Peyer's patch (tissue), 4 donors: ENCODE measurements at regions not wholly inside any gene's neighbourhood (a gene's known extent, or its start where the extent isn't known, plus 50 kb on each side); places are given as distances from the start of the nearest gene placed in this dataset.

Source experiments
- POLR2A ChIP-seq, 2 donors: fragments of 450-650 bp; IDR thresholded peaks; one replicate each; pipeline ENCODE4 v1.5.1; 2017; ENCODE audit warnings: antibody characterized with exemption in 2 of 2, mild to moderate bottlenecking in 2 of 2, moderate library complexity in 2 of 2
- TF ChIP-seq, protein P1 (sequence below), 6 experiments: fragments of 450-650 bp in 4 of 6; fragments of 200-600 bp in 2 of 6; sonication (generic) in 1 of 6; IDR thresholded peaks; one replicate each; pipeline ENCODE4 v1.5.1; 2017 to 2019; ENCODE audit warnings: antibody characterized with exemption in 6 of 6, mild to moderate bottlenecking in 3 of 6, moderate library complexity in 1 of 6

DNA sequence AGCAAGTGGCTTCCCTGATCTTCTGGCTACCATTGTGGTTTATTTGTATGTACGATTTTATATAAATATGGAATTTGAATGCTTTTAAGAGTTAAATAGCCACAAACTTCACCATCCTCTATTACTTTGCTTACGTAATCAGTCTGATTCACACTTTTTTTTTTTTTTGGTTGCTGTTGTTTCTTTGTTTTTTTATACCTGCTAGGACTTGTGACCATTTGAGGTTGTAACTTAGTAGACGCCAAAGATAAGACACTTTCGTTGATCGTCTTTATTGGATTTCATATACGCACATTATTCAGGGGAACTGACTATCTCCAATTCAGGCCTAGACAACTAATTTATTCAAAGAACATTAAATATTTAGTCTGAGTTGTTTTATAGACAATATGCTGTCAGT lies 559.0 kb downstream of the CBLN4 start:
- TF ChIP-seq POLR2A (IDR thresholded peaks at IDR 0.05), result no peak
- TF ChIP-seq, protein P1, sequence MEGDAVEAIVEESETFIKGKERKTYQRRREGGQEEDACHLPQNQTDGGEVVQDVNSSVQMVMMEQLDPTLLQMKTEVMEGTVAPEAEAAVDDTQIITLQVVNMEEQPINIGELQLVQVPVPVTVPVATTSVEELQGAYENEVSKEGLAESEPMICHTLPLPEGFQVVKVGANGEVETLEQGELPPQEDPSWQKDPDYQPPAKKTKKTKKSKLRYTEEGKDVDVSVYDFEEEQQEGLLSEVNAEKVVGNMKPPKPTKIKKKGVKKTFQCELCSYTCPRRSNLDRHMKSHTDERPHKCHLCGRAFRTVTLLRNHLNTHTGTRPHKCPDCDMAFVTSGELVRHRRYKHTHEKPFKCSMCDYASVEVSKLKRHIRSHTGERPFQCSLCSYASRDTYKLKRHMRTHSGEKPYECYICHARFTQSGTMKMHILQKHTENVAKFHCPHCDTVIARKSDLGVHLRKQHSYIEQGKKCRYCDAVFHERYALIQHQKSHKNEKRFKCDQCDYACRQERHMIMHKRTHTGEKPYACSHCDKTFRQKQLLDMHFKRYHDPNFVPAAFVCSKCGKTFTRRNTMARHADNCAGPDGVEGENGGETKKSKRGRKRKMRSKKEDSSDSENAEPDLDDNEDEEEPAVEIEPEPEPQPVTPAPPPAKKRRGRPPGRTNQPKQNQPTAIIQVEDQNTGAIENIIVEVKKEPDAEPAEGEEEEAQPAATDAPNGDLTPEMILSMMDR (IDR thresholded peaks at IDR 0.05), result no peak
